CD4-positive, CD25-positive, alpha-beta regulatory T cell (primary cell): ENCODE measurements at regions not wholly inside any gene's neighbourhood (a gene's known extent, or its start where the extent isn't known, plus 50 kb on each side); places are given as distances from the start of the nearest gene placed in this dataset.
"Not testable (repeated sequence)": the region's sequence is repeated elsewhere in the genome, so short reads cannot be mapped to it uniquely, and the experiment has no call there.

Experiments used
- ATAC-seq, 2 donors: fragments of 150-1000 bp; cut with Tn5 transposase; one replicate each; pipeline ENCODE4 v1.10.0; 2021; ENCODE audit warnings: low read depth in 2 of 2, moderate number of reproducible peaks in 2 of 2, moderate library complexity in 1 of 2
- DNase-seq, 3 donors: peaks; one replicate each; pipeline versions ENCODE4 v3.0.0 to v3.0.0-alpha.2; 2012 to 2022; ENCODE audit warnings: mixed read lengths in 1 of 3
- H3K27ac ChIP-seq: one replicate; pipeline ENCODE4 v1.7.0; 2013; ENCODE audit warnings: mild to moderate bottlenecking, low read length; ENCODE audit not compliant: insufficient read depth, poor library complexity, severe bottlenecking
- H3K27me3 ChIP-seq: one replicate; pipeline ENCODE4 v1.7.0; 2013; ENCODE audit warnings: low read length; ENCODE audit not compliant: control insufficient read depth, insufficient read depth
- H3K36me3 ChIP-seq: one replicate; pipeline ENCODE4 v1.7.0; 2013; ENCODE audit warnings: mild to moderate bottlenecking, low read length, moderate library complexity; ENCODE audit not compliant: control insufficient read depth, insufficient read depth
- H3K4me1 ChIP-seq: 2 replicates; pipeline ENCODE4 v1.7.0; 2013; ENCODE audit warnings: mild to moderate bottlenecking, low read length; ENCODE audit not compliant: insufficient read depth, control insufficient read depth, poor library complexity, severe bottlenecking
- H3K4me3 ChIP-seq: one replicate; pipeline ENCODE4 v1.7.0; 2013; ENCODE audit warnings: low read depth, mild to moderate bottlenecking, low read length, moderate library complexity
- H3K9me3 ChIP-seq, 2 experiments: 1 replicate in 1 of 2; 2 replicates in 1 of 2; pipeline ENCODE4 v1.7.0; 2013; ENCODE audit warnings: low read length in 2 of 2, mild to moderate bottlenecking in 1 of 2, moderate library complexity in 1 of 2; ENCODE audit not compliant: control insufficient read depth in 2 of 2
- H3K27ac Mint-ChIP-seq, 3 donors: one replicate each; pipeline ENCODE4 v1.8.0; 2020 to 2022; ENCODE audit warnings: mild to moderate bottlenecking in 3 of 3, mixed read lengths in 3 of 3, moderate library complexity in 2 of 3
- H3K27me3 Mint-ChIP-seq: one replicate; pipeline ENCODE4 v1.8.0; 2022; ENCODE audit warnings: mild to moderate bottlenecking, mixed read lengths
- H3K36me3 Mint-ChIP-seq: one replicate; pipeline ENCODE4 v1.8.0; 2020; ENCODE audit warnings: mixed read lengths
- H3K4me1 Mint-ChIP-seq, 4 donors: one replicate each; pipeline ENCODE4 v1.8.0; 2020 to 2022; ENCODE audit warnings: mixed read lengths in 4 of 4, mild to moderate bottlenecking in 1 of 4
- H3K4me3 Mint-ChIP-seq, 4 donors: one replicate each; pipeline ENCODE4 v1.8.0; 2020 to 2022; ENCODE audit warnings: mild to moderate bottlenecking in 4 of 4, mixed read lengths in 4 of 4, moderate library complexity in 3 of 4
- H3K9me3 Mint-ChIP-seq, 7 donors: one replicate each; pipeline ENCODE4 v1.8.0; 2020 to 2022; ENCODE audit warnings: mixed read lengths in 7 of 7, mild to moderate bottlenecking in 3 of 7, moderate library complexity in 2 of 7

DNA sequence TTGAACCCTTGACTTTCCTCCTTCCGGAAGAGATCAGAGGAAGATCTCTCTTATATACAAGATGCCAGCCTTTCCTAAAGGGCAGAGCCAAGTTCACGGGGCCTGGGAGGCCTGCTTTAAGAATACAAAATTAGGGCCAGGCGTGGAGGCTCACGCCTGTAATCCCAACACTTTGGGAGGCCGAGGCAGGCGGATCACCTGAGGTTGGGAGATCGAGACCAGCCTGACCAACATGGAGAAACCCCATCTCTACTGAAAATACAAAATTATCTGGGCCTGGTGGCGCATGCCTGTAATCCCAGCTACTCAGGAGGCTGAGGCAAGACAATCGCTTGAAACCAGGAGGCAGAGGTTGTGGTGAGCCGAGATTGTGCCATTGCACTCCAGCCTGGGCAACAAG, 108.2 kb upstream of the SPDYE9 start:
- H3K36me3 ChIP-seq, H3K4me1 ChIP-seq, H3K27me3 Mint-ChIP-seq, ATAC-seq, H3K4me3 Mint-ChIP-seq, DNase-seq, H3K36me3 Mint-ChIP-seq, H3K27me3 ChIP-seq, H3K9me3 Mint-ChIP-seq, H3K9me3 ChIP-seq, H3K4me1 Mint-ChIP-seq, H3K27ac ChIP-seq, H3K27ac Mint-ChIP-seq, H3K4me3 ChIP-seq: not testable (repeated sequence)

DNA sequence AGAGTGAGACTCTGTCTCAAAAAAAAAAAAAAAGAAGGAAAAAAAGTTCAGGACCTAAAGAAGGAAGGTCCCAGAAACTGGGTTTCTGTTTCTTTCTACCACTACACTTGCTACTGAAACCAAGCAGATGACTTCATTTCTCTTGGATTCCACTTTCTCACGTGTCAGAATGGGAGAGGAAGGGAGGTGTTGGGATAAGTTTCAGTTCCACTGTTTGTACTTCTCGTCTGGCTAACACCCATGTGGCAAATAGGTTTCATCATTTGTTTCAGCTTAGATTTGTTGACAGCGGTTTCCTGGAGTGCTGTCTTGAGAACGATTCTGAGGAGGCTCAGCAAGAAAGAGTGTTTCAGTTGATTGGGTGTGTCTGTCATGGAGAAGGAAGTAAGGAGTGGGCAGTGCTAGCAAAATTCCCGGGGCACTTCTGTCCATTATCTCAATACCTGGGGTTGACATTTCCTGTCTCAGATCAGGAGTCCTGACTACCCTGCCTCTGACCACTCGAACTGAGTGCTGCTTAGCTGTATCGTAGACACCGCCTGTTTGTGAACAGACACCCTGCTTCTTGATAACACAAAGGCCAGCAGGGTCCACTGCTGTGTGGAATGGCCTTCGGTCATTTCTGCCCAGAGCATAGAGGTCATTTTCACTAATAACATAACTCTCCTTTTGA, 104.8 kb upstream of the SPDYE9 start:
- H3K4me1 ChIP-seq, H3K36me3 Mint-ChIP-seq, H3K27me3 ChIP-seq, H3K27ac ChIP-seq, H3K4me1 Mint-ChIP-seq, H3K36me3 ChIP-seq, H3K27me3 Mint-ChIP-seq, H3K27ac Mint-ChIP-seq, DNase-seq, ATAC-seq, H3K9me3 Mint-ChIP-seq, H3K4me3 Mint-ChIP-seq, H3K9me3 ChIP-seq, H3K4me3 ChIP-seq: not testable (repeated sequence)

DNA sequence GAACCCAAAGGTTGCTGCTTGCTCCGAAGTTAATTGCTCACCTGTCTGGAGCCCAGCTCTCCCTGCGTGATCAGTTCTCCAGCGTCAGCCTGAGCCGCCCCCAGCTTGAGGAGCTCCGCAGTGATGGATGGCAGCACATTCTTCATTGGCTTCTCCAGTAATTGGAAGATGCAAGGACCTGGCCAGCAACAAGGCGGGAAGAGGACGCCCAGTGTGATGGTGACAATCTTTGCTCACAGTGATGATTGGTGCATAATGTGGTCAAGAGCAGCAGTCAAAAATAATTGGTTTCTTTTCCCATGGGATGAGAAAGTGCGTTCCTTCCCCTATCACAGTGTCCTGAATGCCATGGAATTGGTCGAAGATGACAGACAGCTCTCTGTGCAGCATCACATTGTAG, 102.4 kb upstream of the SPDYE9 start:
- not testable (repeated sequence) for H3K4me1 Mint-ChIP-seq, H3K36me3 Mint-ChIP-seq, H3K4me1 ChIP-seq, ATAC-seq, H3K4me3 Mint-ChIP-seq, H3K36me3 ChIP-seq, H3K27me3 Mint-ChIP-seq, DNase-seq, H3K9me3 ChIP-seq, H3K9me3 Mint-ChIP-seq, H3K27me3 ChIP-seq, H3K27ac ChIP-seq, H3K27ac Mint-ChIP-seq, H3K4me3 ChIP-seq

DNA sequence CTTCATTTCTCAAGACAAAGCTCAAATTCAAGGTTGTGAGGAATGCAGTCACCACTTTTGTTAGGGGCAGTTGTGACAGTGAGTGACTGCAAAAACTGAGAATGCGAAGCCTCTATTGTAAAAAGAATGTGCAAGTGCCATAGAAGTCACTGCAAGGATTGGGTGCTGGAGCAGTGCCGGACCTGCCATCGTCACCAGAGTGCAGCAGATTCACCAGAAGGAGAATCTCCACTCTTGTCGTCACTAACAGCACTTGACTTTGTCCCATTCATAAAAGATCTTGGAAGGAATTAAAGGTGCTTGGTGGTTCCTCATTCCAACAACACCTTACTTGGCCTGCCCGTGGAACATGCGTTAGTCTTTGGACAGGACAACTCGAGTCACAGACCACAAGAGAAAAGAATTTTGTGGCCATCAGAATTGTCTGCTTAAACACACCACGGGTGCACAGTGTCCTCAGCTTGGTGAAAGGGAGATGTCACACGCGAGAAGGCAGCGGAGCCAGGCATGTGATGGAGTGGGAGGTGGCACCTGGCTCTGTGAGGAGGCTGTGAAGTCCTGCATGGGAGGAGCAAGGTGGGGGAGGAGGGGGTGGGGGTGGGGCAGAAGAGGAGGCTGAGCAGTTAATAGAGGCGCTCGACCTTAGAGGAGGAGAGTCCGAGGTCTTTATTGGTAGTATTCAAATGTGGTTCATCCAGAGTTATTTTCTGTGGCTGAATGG, 100.9 kb upstream of the SPDYE9 start:
- not testable (repeated sequence) for H3K27me3 Mint-ChIP-seq, H3K4me1 Mint-ChIP-seq, H3K27me3 ChIP-seq, DNase-seq, H3K4me1 ChIP-seq, H3K36me3 ChIP-seq, H3K27ac ChIP-seq, H3K4me3 ChIP-seq, ATAC-seq, H3K4me3 Mint-ChIP-seq, H3K36me3 Mint-ChIP-seq, H3K9me3 Mint-ChIP-seq, H3K27ac Mint-ChIP-seq, H3K9me3 ChIP-seq

DNA sequence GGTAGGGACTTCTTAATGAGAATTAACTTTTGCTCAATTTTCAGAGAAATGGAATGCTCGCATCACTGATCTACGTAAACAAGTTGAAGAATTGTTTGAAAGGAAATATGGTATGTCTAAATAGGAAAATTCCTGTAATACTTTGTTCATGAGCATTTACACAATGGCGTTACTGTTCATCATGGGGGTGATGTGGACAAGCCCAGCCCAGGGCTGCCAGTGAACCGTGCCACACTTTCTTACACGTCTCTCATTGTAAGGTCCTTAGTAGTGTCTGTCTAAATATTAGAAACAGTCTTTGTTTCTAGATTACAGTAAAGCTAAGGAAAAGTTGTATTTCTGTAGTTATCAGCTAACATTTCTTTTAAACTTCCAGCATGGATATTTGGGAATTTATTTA, 91.0 kb upstream of the SPDYE9 start:
- H3K36me3 ChIP-seq, H3K9me3 ChIP-seq, H3K27me3 Mint-ChIP-seq, ATAC-seq, H3K27ac Mint-ChIP-seq, H3K9me3 Mint-ChIP-seq, H3K27ac ChIP-seq, DNase-seq, H3K4me1 Mint-ChIP-seq, H3K4me1 ChIP-seq, H3K4me3 ChIP-seq, H3K4me3 Mint-ChIP-seq, H3K36me3 Mint-ChIP-seq, H3K27me3 ChIP-seq: not testable (repeated sequence)

DNA sequence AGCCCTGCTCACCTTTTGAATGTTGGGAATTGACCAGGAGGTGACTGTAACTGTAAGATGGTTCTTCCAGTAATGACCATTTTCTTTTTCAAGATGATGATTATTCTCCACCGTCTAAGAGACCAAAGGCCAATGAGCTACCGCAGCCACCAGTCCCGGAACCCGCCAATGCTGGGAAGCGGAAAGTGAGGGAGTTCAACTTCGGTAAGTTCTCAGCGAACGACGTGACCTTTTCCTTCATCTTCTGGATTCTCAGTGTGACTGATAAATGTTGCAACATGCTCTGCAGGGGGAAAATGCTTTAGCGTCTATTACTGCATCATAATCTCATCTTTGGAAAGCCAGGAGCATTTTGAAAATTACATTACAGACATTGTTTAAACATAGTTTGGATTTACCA, 89.5 kb upstream of the SPDYE9 start:
- ATAC-seq, H3K36me3 ChIP-seq, DNase-seq, H3K4me1 ChIP-seq, H3K27me3 ChIP-seq, H3K9me3 Mint-ChIP-seq, H3K4me3 ChIP-seq, H3K27ac ChIP-seq, H3K36me3 Mint-ChIP-seq, H3K27ac Mint-ChIP-seq, H3K9me3 ChIP-seq, H3K4me3 Mint-ChIP-seq, H3K4me1 Mint-ChIP-seq, H3K27me3 Mint-ChIP-seq: not testable (repeated sequence)

DNA sequence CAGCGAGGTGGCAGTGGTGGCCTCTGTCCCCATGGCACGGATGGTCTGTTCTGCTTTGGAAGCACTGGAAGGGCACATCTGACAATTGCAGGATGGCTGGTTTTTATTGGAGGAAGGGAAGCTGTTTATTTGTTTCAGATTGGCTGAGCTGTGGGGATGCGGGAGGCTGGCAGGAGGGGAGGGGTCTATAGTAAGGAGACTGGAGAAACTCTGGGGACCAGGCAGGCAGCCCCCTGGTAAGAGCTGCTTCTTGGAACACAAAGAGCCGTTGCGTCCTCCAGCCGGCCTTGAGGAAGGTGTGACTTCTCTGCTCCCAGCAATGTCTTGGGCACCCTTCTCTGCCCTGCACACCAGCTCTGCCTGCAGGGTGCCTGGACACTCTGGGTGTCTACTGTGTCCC, 85.1 kb upstream of the SPDYE9 start:
- not testable (repeated sequence) for H3K4me3 ChIP-seq, H3K27ac ChIP-seq, H3K27ac Mint-ChIP-seq, H3K27me3 Mint-ChIP-seq, H3K4me1 Mint-ChIP-seq, H3K36me3 Mint-ChIP-seq, H3K9me3 ChIP-seq, H3K4me1 ChIP-seq, DNase-seq, H3K27me3 ChIP-seq, H3K4me3 Mint-ChIP-seq, H3K9me3 Mint-ChIP-seq, ATAC-seq, H3K36me3 ChIP-seq

DNA sequence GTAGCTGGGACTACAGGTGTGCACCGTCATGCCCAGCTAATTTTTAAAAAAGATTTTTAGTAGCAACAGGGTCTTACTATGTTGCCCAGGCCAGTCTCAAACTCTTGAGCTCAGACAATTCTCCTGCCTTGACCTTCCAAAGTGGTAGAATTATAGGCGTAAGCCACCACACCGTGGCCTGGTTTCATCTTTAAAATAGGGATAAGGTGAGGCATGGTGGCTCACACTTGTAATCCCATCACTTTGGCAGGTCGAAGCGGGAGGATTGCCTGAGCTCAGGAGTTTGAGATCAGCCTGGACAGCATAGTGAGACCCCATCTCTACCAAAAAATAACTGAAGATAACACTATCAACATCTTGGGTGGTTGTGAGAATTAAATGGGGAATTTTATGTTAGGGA, 84.6 kb upstream of the SPDYE9 start:
- H3K36me3 Mint-ChIP-seq, H3K4me3 ChIP-seq, H3K4me1 ChIP-seq, H3K27me3 ChIP-seq, DNase-seq, H3K4me1 Mint-ChIP-seq, H3K27ac ChIP-seq, H3K36me3 ChIP-seq, H3K9me3 ChIP-seq, H3K4me3 Mint-ChIP-seq, H3K27ac Mint-ChIP-seq, ATAC-seq, H3K27me3 Mint-ChIP-seq, H3K9me3 Mint-ChIP-seq: not testable (repeated sequence)
